ENCODE measurements at regions not wholly inside any gene's neighbourhood (a gene's known extent, or its start where the extent isn't known, plus 50 kb on each side); places are given as distances from the start of the nearest gene placed in this dataset.
"Not testable (repeated sequence)": the region's sequence is repeated elsewhere in the genome, so short reads cannot be mapped to it uniquely, and the experiment has no call there.

GRCh38 chr2:18986046-18986445 lies 372.4 kb downstream of the OSR1 start:
- no peak for DNase-seq (ENCODE audit: low read depth)

- no peak for DNase-seq (ENCODE audit: low read depth)
Measured at GRCh38 chr2:18980786-18981430, 377.5 kb downstream of the OSR1 start.

- DNase-seq (ENCODE audit: low read depth), result no peak
Measured at GRCh38 chr2:18980104-18980785, 378.2 kb downstream of the OSR1 start.

GRCh38 chr2:18977409-18977808 lies 381.0 kb downstream of the OSR1 start:
- DNase-seq (ENCODE audit: low read depth), result no peak

GRCh38 chr2:18976168-18976961 lies 382.1 kb downstream of the OSR1 start:
- no peak for DNase-seq (ENCODE audit: low read depth)

GRCh38 chr2:18975506-18976167 lies 382.8 kb downstream of the OSR1 start:
- no peak for DNase-seq (ENCODE audit: low read depth)

- no peak for DNase-seq (ENCODE audit: low read depth)
Measured at GRCh38 chr2:18971628-18972027, 382.3 kb upstream of the NT5C1B start.

GRCh38 chr2:18971069-18971378 lies 381.7 kb upstream of the NT5C1B start:
- DNase-seq (ENCODE audit: low read depth), result no peak

GRCh38 chr2:18966131-18966530 lies 376.8 kb upstream of the NT5C1B start:
- no peak for DNase-seq (ENCODE audit: low read depth)

GRCh38 chr2:18963739-18964256 lies 374.4 kb upstream of the NT5C1B start:
- DNase-seq (ENCODE audit: low read depth), result not testable (repeated sequence)

- DNase-seq (ENCODE audit: low read depth), result no peak
Measured at GRCh38 chr2:18961991-18962421, 372.6 kb upstream of the NT5C1B start.

GRCh38 chr2:18959952-18960717 lies 370.8 kb upstream of the NT5C1B start:
- DNase-seq (ENCODE audit: low read depth), result no peak

GRCh38 chr2:18959200-18959599 lies 369.8 kb upstream of the NT5C1B start:
- DNase-seq (ENCODE audit: low read depth), result no peak

- DNase-seq (ENCODE audit: low read depth), result no peak
Measured at GRCh38 chr2:18957909-18958308, 368.5 kb upstream of the NT5C1B start.

- no peak for DNase-seq (ENCODE audit: low read depth)
Measured at GRCh38 chr2:18950361-18950851, 361.0 kb upstream of the NT5C1B start.

GRCh38 chr2:18949871-18950270 lies 360.5 kb upstream of the NT5C1B start:
- no peak for DNase-seq (ENCODE audit: low read depth)

GRCh38 chr2:18940184-18940583 lies 350.8 kb upstream of the NT5C1B start:
- no peak for DNase-seq (ENCODE audit: low read depth)

GRCh38 chr2:18939740-18940139 lies 350.4 kb upstream of the NT5C1B start:
- not testable (repeated sequence) for DNase-seq (ENCODE audit: low read depth)

- DNase-seq (ENCODE audit: low read depth), result no peak
Measured at GRCh38 chr2:18934886-18935285, 345.5 kb upstream of the NT5C1B start.

GRCh38 chr2:18932853-18933252 lies 343.5 kb upstream of the NT5C1B start:
- DNase-seq (ENCODE audit: low read depth), result no peak

- DNase-seq (ENCODE audit: low read depth), result no peak
Measured at GRCh38 chr2:18930971-18931370, 341.6 kb upstream of the NT5C1B start.
